ENCODE measurements at regions not wholly inside any gene's neighbourhood (a gene's known extent, or its start where the extent isn't known, plus 50 kb on each side); places are given as distances from the start of the nearest gene placed in this dataset.

GRCh38 chr10:128431506-128431905 is 305.3 kb upstream of the MKI67 start:
- DNase-seq: no peak

GRCh38 chr10:128432011-128432410 is 305.8 kb upstream of the MKI67 start:
- DNase-seq: no peak

GRCh38 chr10:128432423-128432822 is 306.2 kb upstream of the MKI67 start:
- no peak for DNase-seq

- DNase-seq: no peak
Observed at GRCh38 chr10:128435811-128436210, 309.6 kb upstream of the MKI67 start.

GRCh38 chr10:128437786-128438345 is 311.6 kb upstream of the MKI67 start:
- no peak for DNase-seq

GRCh38 chr10:128438417-128439063 is 312.3 kb upstream of the MKI67 start:
- no peak for DNase-seq

GRCh38 chr10:128440513-128441160 is 314.4 kb upstream of the MKI67 start:
- no peak for DNase-seq

- no peak for DNase-seq
Observed at GRCh38 chr10:128443925-128444518, 317.8 kb upstream of the MKI67 start.

GRCh38 chr10:128448796-128449195 is 322.6 kb upstream of the MKI67 start:
- DNase-seq: no peak

- DNase-seq: no peak
Observed at GRCh38 chr10:128451879-128452278, 325.7 kb upstream of the MKI67 start.

- DNase-seq: no peak
Observed at GRCh38 chr10:128456271-128456670, 330.0 kb upstream of the MKI67 start.

- no peak for DNase-seq
Observed at GRCh38 chr10:128457136-128457535, 330.9 kb upstream of the MKI67 start.

GRCh38 chr10:128461991-128462390 is 335.8 kb upstream of the MKI67 start:
- no peak for DNase-seq

- DNase-seq: no peak
Observed at GRCh38 chr10:128462844-128463243, 336.6 kb upstream of the MKI67 start.

- DNase-seq: peak in 1 of 2 donors; percentile 23
Observed at GRCh38 chr10:128463991-128464760, 338.0 kb upstream of the MKI67 start.

GRCh38 chr10:128465697-128466096 is 339.5 kb upstream of the MKI67 start:
- no peak for DNase-seq

GRCh38 chr10:128466831-128467371 is 340.7 kb upstream of the MKI67 start:
- DNase-seq: no peak

GRCh38 chr10:128468462-128468861 is 342.2 kb upstream of the MKI67 start:
- no peak for DNase-seq

GRCh38 chr10:128469515-128469914 is 343.3 kb upstream of the MKI67 start:
- DNase-seq: no peak

- DNase-seq: no peak
Observed at GRCh38 chr10:128470321-128470965, 344.2 kb upstream of the MKI67 start.

GRCh38 chr10:128471151-128471550 is 344.9 kb upstream of the MKI67 start:
- no peak for DNase-seq

GRCh38 chr10:128472196-128472595 is 346.0 kb upstream of the MKI67 start:
- no peak for DNase-seq
